Body of pancreas (tissue), 4 donors: ENCODE measurements at regions not wholly inside any gene's neighbourhood (a gene's known extent, or its start where the extent isn't known, plus 50 kb on each side); places are given as distances from the start of the nearest gene placed in this dataset.

ENCODE experiments used
- ATAC-seq: fragments of 150-250 bp; one replicate; pipeline ENCODE4 v1.9.1; 2016
- DNase-seq, 4 donors: peaks; one replicate each; pipeline ENCODE4 v3.0.0-alpha.2; 2019
- H3K27ac ChIP-seq, 4 donors: fragments of 200-600 bp; sonication (generic); 1 replicate in 3 of 4; 2 replicates in 1 of 4; pipeline versions ENCODE4 v1.5.1 to v1.6.1; 2016 to 2019; ENCODE audit warnings: mild to moderate bottlenecking in 1 of 4, mixed read lengths in 1 of 4, moderate library complexity in 1 of 4
- H3K27me3 ChIP-seq, 2 donors: fragments of 200-600 bp; sonication (generic); one replicate each; pipeline ENCODE4 v1.6.0; 2016; ENCODE audit warnings: mild to moderate bottlenecking in 1 of 2
- H3K36me3 ChIP-seq, 2 donors: fragments of 200-600 bp; sonication (generic); replicated peaks in 1 of 2; 2 replicates each; pipeline ENCODE4 v1.5.1; 2016; ENCODE audit warnings: low read depth in 2 of 2; ENCODE audit not compliant: insufficient read depth in 1 of 2
- H3K4me1 ChIP-seq: fragments of 200-600 bp; sonication (generic); one replicate; pipeline ENCODE4 v1.6.0; 2016
- H3K4me3 ChIP-seq, 2 donors: fragments of 200-600 bp; sonication (generic); 1 replicate in 1 of 2; 2 replicates in 1 of 2; pipeline ENCODE4 v1.5.1; 2016 to 2019
- H3K9me3 ChIP-seq, 3 donors: fragments of 200-600 bp; sonication (generic); 1 replicate in 2 of 3; 2 replicates in 1 of 3; pipeline ENCODE4 v1.5.1; 2016
- CTCF ChIP-seq, 7 experiments: fragments of 450-650 bp in 4 of 7; fragments of 200-600 bp in 3 of 7; sonication (generic) in 3 of 7; IDR thresholded peaks; one replicate each; pipeline ENCODE4 v1.5.1; 2016 to 2019; ENCODE audit warnings: antibody characterized with exemption in 7 of 7
- POLR2A ChIP-seq, 3 donors: fragments of 450-650 bp; IDR thresholded peaks; one replicate each; pipeline ENCODE4 v1.6.1; 2016; ENCODE audit warnings: antibody characterized with exemption in 3 of 3, mild to moderate bottlenecking in 2 of 3
- WGBS, 2 donors: methylation state at CpG; one replicate each; pipeline ENCODE4 v1.1.5; 2017; 5-methylcytosine and 5-hydroxymethylcytosine counted together
- intact Hi-C: fragments of 100-400 bp; cut with DNase I; formaldehyde crosslinking; loops from one replicate; pipeline ENCODE4 v1.15.1; 2023

GRCh38 chr4:129672941-129673340 is 577.0 kb downstream of the C4orf33 start:
- no peaks in the 10 kb centered on the region for H3K36me3 ChIP-seq
- H3K4me1 ChIP-seq, result no peaks in the 10 kb centered on the region
- peaks cover 0 to 9% (median 0%) of the 10 kb centered on the region in 3 donors for H3K9me3 ChIP-seq
- DNase-seq (no peak), ATAC-seq (no peak)
- intact Hi-C loops, result no loop called here
- no peak overlapping the region for H3K27ac ChIP-seq
- no peak overlapping the region for H3K4me3 ChIP-seq
- H3K27me3 ChIP-seq, result no peaks in the 10 kb centered on the region
- no peak for TF ChIP-seq POLR2A (IDR thresholded peaks at IDR 0.05)
- no peak for TF ChIP-seq CTCF (IDR thresholded peaks at IDR 0.05)

DNA sequence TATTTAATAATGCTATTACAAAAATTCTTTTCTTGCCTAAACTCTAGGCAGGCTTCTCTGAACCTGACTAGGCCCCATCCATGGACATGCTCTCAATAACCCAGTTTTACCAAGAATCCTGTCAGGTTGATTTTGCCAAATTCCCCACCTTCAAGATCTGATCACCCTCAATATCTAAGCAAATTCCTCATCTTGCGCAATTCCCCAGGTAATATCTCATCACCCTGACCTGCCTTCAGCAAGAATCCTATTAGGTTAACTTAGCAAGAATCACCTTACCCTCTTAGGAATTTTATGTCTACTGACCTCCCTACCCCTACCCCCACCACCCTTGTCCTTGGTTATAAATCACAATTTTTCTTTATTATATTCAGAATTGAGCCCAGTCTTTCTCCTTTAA is 579.1 kb downstream of the C4orf33 start:
- DNase-seq (no peak), ATAC-seq (no peak)
- no peaks in the 10 kb centered on the region for H3K27me3 ChIP-seq
- 83 to 94% methylated on average over 1 of the region's 1 CpG for WGBS, 2 donors
- no peaks in the 10 kb centered on the region for H3K4me1 ChIP-seq
- intact Hi-C loops, result no loop called here
- H3K27ac ChIP-seq, result no peak overlapping the region
- no peak overlapping the region for H3K4me3 ChIP-seq
- no peaks in the 10 kb centered on the region for H3K36me3 ChIP-seq
- H3K9me3 ChIP-seq, result peaks cover 0 to 9% (median 0%) of the 10 kb centered on the region in 3 donors
- TF ChIP-seq POLR2A (IDR thresholded peaks at IDR 0.05), result no peak
- TF ChIP-seq CTCF (IDR thresholded peaks at IDR 0.05), result no peak

- DNase-seq, result no peak
- no peak for ATAC-seq
- TF ChIP-seq CTCF (IDR thresholded peaks at IDR 0.05) (no peak), POLR2A (IDR thresholded peaks at IDR 0.05) (no peak)
- Histone ChIP-seq H3K27ac (no peak overlapping the region), H3K9me3 (peaks cover 0 to 9% (median 0%) of the 10 kb centered on the region in 3 donors), H3K36me3 (no peaks in the 10 kb centered on the region), H3K4me3 (no peak overlapping the region), H3K4me1 (no peaks in the 10 kb centered on the region), H3K27me3 (no peaks in the 10 kb centered on the region)
- intact Hi-C loops, result no loop called here
- 80 to 84% methylated on average over 4 of the region's 4 CpGs for WGBS, 2 donors
Measured at GRCh38 chr4:129676934-129677333, 581.0 kb downstream of the C4orf33 start.

DNA sequence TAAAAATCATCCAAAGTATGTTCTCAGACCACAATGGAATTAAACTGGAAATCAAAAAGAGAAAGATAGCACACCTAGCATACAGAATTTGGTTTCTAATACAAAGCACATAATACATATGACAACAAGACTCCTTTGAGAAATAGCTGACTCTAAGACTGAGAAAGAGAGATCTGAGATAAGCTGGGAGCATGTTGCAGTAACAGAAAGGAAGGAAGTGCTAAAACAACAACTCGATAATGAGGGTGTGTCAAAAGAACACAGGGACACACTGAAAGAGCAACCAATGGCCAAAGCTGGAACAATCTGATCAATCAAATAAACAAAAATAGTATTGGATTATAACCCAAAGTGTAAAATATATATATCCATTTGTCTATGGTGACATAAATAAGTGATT is 586.6 kb downstream of the C4orf33 start:
- H3K27ac ChIP-seq, result no peak overlapping the region
- H3K36me3 ChIP-seq, result no peaks in the 10 kb centered on the region

More for the DNA sequence above, 586.6 kb downstream of the C4orf33 start:
- Histone ChIP-seq H3K9me3 (peaks cover 0 to 1% (median 0%) of the 10 kb centered on the region in 3 donors), H3K4me1 (no peaks in the 10 kb centered on the region), H3K4me3 (no peak overlapping the region), H3K27me3 (no peaks in the 10 kb centered on the region)
- TF ChIP-seq POLR2A (IDR thresholded peaks at IDR 0.05), result no peak
- no peak for TF ChIP-seq CTCF (IDR thresholded peaks at IDR 0.05)
- ATAC-seq (no peak), DNase-seq (no peak)
- WGBS, 2 donors, result 43 to 79% methylated on average over 1 of the region's 1 CpG
- intact Hi-C loops, result no loop called here
